ENCODE measurements at regions not wholly inside any gene's neighbourhood (a gene's known extent, or its start where the extent isn't known, plus 50 kb on each side); places are given as distances from the start of the nearest gene placed in this dataset.

DNA sequence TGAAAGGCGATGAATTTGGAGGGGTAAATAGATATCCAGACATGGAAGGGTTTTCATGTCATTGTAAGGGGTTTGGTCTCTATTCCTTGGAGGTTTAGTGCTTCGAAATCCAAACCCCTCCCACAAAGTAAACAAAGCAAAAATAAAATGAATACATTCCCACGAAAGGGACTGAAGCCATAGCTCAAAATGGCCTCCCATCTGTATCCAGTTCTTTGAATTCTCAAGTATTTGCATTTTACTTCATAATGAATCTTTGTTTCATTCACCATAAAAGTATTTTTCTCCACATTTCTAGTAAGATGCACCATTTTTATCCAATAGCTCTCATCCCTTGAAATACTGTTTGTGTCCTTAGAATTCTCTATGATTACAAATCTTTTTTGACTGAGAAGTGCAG lies 103.2 kb upstream of the DTNA start:
- intact Hi-C loops (cut with DNase I; ENCODE audit: low total_unique reads), result no loop called here
- no peak for DNase-seq (ENCODE audit: low spot score in 2 of 2)
- no peaks in the 10 kb centered on the region for H3K27me3 ChIP-seq
- TF ChIP-seq, protein P1, sequence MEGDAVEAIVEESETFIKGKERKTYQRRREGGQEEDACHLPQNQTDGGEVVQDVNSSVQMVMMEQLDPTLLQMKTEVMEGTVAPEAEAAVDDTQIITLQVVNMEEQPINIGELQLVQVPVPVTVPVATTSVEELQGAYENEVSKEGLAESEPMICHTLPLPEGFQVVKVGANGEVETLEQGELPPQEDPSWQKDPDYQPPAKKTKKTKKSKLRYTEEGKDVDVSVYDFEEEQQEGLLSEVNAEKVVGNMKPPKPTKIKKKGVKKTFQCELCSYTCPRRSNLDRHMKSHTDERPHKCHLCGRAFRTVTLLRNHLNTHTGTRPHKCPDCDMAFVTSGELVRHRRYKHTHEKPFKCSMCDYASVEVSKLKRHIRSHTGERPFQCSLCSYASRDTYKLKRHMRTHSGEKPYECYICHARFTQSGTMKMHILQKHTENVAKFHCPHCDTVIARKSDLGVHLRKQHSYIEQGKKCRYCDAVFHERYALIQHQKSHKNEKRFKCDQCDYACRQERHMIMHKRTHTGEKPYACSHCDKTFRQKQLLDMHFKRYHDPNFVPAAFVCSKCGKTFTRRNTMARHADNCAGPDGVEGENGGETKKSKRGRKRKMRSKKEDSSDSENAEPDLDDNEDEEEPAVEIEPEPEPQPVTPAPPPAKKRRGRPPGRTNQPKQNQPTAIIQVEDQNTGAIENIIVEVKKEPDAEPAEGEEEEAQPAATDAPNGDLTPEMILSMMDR (IDR thresholded peaks at IDR 0.05), result no peak
- TF ChIP-seq POLR2A (IDR thresholded peaks at IDR 0.05) (no peak), POLR2AphosphoS5 (IDR thresholded peaks at IDR 0.05) (no peak)
- no peaks in the 10 kb centered on the region for H3K4me1 ChIP-seq
- H3K9me3 ChIP-seq, result no peaks in the 10 kb centered on the region
- no peak overlapping the region for H3K4me3 ChIP-seq
- no peaks in the 10 kb centered on the region for H3K36me3 ChIP-seq
- H3K27ac ChIP-seq, result no peak overlapping the region

DNA sequence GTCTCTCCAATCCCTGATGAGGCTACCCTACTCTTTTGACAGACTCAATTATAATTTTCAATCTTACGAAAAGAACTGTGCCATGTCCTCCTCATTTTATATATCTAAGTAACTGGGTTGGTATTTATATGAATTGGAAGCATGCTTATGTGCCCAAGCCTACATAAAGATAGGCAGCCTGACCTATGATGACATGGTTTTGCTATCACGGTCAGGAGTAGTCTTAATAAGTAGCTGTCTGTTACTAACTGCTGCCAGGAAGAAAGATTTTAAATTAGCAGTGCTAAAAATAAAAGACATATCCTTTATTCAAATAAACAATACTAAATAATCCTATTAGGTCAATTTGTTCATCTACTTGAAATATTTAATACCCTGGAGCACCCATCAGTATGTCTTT lies 102.0 kb upstream of the DTNA start:
- Histone ChIP-seq H3K36me3 (no peaks in the 10 kb centered on the region), H3K4me3 (no peak overlapping the region), H3K27me3 (no peaks in the 10 kb centered on the region), H3K9me3 (no peaks in the 10 kb centered on the region), H3K27ac (no peak overlapping the region), H3K4me1 (no peaks in the 10 kb centered on the region)
- no peak for DNase-seq (ENCODE audit: low spot score in 2 of 2)
- intact Hi-C loops (cut with DNase I; ENCODE audit: low total_unique reads), result no loop called here
- TF ChIP-seq, protein P1 (IDR thresholded peaks at IDR 0.05), result no peak
- TF ChIP-seq POLR2A (IDR thresholded peaks at IDR 0.05) (no peak), POLR2AphosphoS5 (IDR thresholded peaks at IDR 0.05) (no peak)

DNA sequence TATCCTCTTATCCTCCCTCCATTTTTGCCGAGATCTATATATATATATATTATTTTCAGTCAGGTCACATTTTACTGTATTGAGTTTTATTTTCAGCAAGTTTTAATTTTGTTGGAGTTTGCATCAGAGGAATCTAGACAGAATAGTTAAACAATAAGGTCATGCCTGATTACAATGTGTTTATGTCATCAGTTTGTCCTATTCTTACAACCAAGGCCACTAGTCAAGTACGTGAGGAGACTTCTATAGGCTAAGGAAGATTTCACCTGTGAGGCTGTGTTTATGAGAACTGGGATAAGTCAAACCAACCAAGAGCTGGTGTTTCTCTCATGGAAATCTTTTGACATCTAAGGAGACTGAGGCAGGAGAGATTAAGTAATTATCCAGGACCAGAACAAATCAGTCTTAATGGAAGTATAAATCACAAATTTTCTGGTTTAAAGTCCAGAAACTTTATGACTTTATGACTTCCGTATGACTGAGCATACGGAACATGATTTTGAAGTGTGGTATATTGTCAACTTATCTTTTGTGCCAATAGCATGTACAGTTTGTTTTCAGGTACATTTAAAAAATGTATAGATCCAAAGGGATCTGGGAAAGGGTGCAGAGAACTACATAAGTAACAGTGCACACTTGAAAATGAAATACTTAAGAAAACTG lies 100.0 kb upstream of the DTNA start:
- Histone ChIP-seq H3K27me3 (no peaks in the 10 kb centered on the region), H3K27ac (no peak overlapping the region), H3K4me1 (no peaks in the 10 kb centered on the region), H3K9me3 (no peaks in the 10 kb centered on the region), H3K4me3 (no peak overlapping the region), H3K36me3 (no peaks in the 10 kb centered on the region)
- TF ChIP-seq POLR2AphosphoS5 (IDR thresholded peaks at IDR 0.05) (no peak), POLR2A (IDR thresholded peaks at IDR 0.05) (no peak)
- TF ChIP-seq, protein P1 (IDR thresholded peaks at IDR 0.05), result no peak
- intact Hi-C loops (cut with DNase I; ENCODE audit: low total_unique reads), result no loop called here
- DNase-seq (ENCODE audit: low spot score in 2 of 2), result no peak

DNA sequence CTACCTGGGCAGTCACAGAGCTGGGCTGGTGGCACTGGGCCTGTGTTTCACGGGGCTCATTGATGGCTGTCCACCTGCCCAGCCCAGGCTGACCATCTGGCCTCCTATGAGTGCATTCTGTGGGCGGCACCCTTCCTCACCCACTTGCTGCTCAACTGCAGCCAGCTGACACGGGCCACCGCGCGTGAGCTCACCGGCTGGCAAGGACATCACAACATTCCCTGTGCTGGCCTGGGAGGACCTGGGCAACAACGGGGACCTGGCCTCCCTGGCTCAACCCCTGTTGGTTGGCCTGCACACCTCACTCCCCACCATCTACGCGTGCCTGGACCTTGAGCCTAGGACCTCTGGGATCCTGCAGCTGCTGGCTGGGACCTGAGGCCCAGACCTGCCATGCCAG lies 98.2 kb upstream of the DTNA start:
- Histone ChIP-seq H3K4me1 (no peaks in the 10 kb centered on the region), H3K27ac (no peak overlapping the region), H3K27me3 (no peaks in the 10 kb centered on the region), H3K9me3 (peaks cover 0 to 4% of the 10 kb centered on the region in 2 donors), H3K4me3 (no peak overlapping the region), H3K36me3 (no peaks in the 10 kb centered on the region)
- TF ChIP-seq POLR2AphosphoS5 (IDR thresholded peaks at IDR 0.05) (no peak), POLR2A (IDR thresholded peaks at IDR 0.05) (no peak)
- TF ChIP-seq, protein P1 (IDR thresholded peaks at IDR 0.05), result no peak
- DNase-seq (ENCODE audit: low spot score in 2 of 2), result no peak
- intact Hi-C loops (cut with DNase I; ENCODE audit: low total_unique reads), result no loop called here

DNA sequence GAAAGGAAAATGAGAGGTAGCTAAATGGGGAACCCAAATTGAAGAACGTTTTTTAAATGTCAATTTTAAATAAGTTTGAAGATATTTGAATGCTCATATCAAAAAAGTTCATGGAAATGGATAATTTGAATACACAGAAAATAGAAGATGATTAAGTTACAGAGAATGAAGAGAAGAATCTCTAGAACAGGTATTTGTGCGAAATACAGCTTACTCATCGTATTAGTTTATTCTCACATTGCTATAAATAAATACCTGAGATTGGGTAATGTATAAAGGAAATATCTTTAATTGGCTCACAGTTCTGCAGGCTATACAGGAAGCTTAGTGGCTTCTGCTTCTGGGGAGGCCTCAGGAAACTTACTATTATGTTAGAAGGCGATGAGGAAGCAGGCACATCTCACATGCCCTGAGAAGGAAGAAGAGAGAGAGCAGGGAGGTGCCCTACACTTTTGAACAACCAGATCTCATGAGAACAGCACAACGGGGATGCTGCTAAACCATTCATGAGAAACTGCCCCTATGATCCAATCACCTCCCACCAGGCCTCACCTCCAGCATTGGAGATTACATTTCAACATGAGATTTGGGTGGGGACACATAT lies 89.7 kb upstream of the DTNA start:
- Histone ChIP-seq H3K27me3 (no peaks in the 10 kb centered on the region), H3K36me3 (no peaks in the 10 kb centered on the region), H3K9me3 (peaks cover 0 to 4% of the 10 kb centered on the region in 2 donors), H3K27ac (no peak overlapping the region), H3K4me1 (no peaks in the 10 kb centered on the region), H3K4me3 (no peak overlapping the region)
- no peak for DNase-seq (ENCODE audit: low spot score in 2 of 2)
- intact Hi-C loops (cut with DNase I; ENCODE audit: low total_unique reads), result no loop called here
- TF ChIP-seq POLR2AphosphoS5 (IDR thresholded peaks at IDR 0.05) (no peak), POLR2A (IDR thresholded peaks at IDR 0.05) (no peak)
- TF ChIP-seq, protein P1 (IDR thresholded peaks at IDR 0.05), result no peak

Data from breast epithelium (tissue), 4 donors.